Adipose tissue (tissue), 3 donors: ENCODE measurements at regions not wholly inside any gene's neighbourhood (a gene's known extent, or its start where the extent isn't known, plus 50 kb on each side); places are given as distances from the start of the nearest gene placed in this dataset.

Experiments
- H3K27ac ChIP-seq: one replicate; pipeline ENCODE4 v1.5.1; 2013; ENCODE audit warnings: low read depth, low read length
- WGBS, 3 donors: extraction: QIAGEN DNeasy Blood & Tissue Kit; methylation state at CpG; one replicate each; pipeline ENCODE4 v1.1.7; 2013; 5-methylcytosine and 5-hydroxymethylcytosine counted together
- donor health status: healthy with polysubstance abuse.
- donor health status: Bipolar disorder and iron deficiency.
- donor health status: healthy.

DNA sequence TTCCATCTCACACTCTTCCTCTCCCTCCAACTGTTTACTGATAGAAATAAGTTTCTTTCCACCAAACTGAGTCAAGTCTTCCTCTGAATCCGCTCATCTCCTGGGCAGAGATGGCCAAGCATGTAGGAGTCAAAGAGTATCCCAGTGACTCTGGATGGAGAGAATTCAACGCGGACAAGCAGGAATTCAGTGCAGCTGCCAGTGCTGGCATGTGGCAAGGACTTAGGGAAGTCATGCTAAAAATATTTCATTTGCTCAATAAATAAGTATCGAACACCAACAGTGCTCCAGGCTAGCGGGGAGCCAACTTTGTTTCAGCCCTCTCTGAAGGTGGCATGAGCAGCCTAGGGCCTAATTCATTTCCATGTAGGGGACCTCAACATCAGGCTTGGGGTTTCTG is 351.6 kb upstream of the ZMIZ1 start:
- WGBS, 3 donors, result 53 to 66% (median 63%) methylated on average over 5 of the region's 5 CpGs
- H3K27ac ChIP-seq, result no peak overlapping the region

DNA sequence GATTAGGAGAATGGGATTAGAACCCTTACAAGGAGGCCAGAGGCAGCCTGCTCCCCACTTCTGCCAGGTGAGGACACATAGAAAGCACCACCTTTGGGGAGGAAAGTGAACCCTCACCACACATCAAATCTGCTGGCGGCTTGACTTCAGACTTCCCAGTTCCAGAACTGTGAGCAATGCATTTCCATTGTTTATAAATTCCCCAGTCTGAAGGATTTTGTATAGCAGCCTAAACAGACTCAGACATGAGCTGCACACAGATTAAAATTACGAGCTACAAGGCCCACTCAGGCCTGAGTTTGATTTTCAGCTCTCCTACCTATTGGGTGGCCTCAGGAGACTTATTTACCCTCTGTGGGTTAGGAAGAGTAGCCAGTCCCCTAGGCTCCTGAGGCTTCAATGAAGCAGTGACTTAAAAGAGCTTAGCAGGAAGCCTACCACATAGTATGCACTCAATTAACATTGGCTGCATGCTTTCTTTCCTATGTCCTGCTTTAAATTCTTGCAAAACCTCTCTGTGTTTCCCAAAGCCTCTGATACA is 350.7 kb upstream of the ZMIZ1 start:
- H3K27ac ChIP-seq, result no peak overlapping the region
- 96 to 98% (median 97%) methylated on average over 2 of the region's 2 CpGs for WGBS, 3 donors

DNA sequence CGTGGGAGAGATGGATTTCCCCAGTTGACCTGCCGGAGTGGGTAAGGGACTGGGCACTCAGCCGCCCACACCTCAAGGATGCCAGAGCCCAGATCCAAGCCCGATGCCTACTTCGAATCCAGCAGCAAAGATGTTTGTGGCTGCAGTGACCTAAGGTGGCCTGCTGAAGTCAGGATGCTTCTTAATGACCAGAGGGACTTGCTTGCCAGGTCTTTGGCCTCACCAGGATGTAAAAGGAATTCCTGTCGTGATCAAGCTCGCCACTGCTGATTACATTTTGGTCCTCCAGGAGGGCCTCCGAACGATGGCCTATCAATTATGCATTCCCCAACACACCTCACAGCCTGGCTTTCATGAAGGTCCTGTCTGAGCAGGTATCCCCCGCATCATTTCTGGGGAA is 349.5 kb upstream of the ZMIZ1 start:
- WGBS, 3 donors, result 79 to 88% (median 81%) methylated on average over 10 of the region's 10 CpGs

DNA sequence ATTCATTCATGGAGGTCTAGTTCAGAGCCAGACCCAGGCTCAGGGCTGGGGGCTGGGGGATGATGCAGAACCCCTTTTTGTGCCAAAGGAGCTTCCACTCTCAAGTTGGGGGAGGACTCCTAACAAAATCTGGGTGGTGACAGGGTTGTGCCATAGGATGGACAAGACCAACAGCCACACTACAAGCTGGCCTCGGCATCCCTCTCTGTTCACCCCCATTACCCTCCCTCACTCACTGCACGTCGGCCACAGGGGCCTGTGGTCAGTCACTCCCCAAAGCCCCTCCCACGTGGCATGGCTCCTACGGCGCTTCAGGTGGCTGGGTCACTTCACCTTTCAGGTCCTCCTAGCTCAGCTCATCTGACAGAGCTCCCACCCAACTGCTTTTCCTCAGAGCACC is 348.7 kb upstream of the ZMIZ1 start:
- H3K27ac ChIP-seq, result no peak overlapping the region
- 70 to 88% (median 81%) methylated on average over 6 of the region's 6 CpGs for WGBS, 3 donors

More for the DNA sequence above, 349.5 kb upstream of the ZMIZ1 start:
- H3K27ac ChIP-seq, result no peak overlapping the region

DNA sequence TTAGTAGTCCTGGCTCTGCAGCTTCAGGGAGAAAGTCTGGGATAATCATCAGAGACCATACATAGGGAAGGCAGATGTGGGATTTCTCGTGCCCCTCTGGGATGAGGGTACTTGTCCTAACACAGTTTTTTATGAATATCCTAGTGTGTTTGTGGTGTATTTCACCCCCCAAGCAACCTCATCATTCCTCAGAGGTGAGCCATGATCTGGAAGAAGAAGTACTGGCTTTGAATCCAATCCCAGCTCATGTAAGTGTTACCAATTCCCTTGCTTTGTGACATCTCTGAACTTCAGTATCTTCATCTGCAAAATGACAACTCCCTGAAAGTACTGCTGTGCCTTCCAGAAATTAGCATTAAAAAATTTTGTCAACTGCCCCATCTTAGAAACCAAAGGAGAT is 347.5 kb upstream of the ZMIZ1 start:
- WGBS, 3 donors, result 79 to 100% (median 91%) methylated on average over 1 of the region's 1 CpG
- H3K27ac ChIP-seq, result no peak overlapping the region

DNA sequence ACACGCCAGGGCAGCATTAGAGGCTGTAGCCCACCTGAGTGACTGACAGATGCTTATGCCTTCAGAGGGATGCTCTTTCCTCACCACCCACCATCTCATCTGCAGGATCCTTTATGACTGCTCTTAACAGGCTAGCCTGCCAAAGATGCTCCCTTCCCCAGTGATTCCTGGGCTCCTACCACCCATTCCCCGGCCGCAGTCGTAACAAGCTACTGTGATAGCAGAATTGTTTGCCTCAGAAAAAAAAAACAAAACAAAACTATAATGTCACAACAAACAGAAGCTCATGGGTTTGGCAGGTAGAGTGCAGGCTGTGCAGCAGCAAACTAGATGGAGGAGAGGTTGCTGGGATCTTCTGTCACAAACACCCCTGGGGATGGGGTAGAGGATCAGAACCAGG is 343.9 kb upstream of the ZMIZ1 start:
- WGBS, 3 donors, result 92 to 96% (median 96%) methylated on average over 4 of the region's 4 CpGs
- no peak overlapping the region for H3K27ac ChIP-seq

DNA sequence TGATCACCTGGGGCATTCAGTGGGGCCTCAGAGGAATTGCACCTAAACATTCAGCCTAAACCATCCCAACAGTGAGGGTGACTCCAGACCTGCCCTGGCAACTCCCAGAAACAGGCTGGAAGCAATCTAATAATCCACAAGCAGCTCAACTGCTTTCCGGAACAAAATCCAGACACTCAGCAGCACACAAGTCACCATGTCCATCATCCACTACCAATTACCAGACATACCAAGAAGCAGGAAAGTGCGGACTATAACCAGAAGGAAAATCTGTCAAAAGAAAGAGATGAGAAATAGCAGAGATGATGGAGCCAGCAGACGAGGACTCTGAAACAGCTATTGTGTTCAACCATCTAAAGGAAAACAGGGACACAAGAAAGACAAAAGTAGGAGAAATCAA is 342.6 kb upstream of the ZMIZ1 start:
- WGBS, 3 donors, result 94 to 97% (median 95%) methylated on average over 3 of the region's 3 CpGs
- no peak overlapping the region for H3K27ac ChIP-seq

DNA sequence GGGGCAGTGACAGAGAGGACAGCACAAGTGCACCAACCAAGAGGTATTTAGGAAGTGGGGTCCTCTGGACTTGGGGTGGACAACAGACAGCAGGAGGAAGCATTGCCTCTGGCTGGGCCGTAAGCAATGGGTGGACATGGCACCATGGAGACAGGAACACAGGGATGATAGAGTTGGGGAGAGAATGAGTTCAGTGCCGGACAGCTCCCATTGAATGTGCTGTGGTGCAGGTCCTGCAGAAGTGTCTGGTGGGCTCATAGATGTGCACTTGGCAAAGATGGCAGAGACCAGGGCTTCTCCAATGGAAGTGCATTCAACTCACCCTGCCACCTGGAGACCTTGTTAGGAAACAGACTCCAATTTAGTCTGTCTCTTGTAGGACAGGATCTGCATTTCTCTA is 341.5 kb upstream of the ZMIZ1 start:
- H3K27ac ChIP-seq, result no peak overlapping the region
- 93 to 94% (median 93%) methylated on average over 2 of the region's 2 CpGs for WGBS, 3 donors

DNA sequence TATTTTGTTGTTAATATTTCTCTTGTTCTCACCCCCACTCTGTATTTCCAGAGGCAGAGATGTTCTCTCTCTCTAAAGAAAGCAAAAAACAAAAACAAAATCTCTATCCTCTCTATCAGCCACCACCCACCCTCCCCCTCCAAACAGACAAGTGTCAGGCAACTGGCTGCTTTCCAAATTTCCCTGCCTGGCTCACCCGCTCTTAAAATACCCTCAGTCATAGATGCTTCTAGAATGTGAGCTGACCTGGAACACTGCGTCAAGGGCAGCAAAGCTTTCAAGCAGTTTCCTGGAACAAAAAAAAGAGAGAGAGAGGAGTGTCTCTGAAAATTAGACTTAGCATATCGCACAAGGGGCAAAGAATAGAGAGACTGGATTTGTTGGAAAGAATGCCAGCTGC is 341.0 kb upstream of the ZMIZ1 start:
- WGBS, 3 donors, result 56 to 64% (median 60%) methylated on average over 3 of the region's 3 CpGs
- no peak overlapping the region for H3K27ac ChIP-seq

DNA sequence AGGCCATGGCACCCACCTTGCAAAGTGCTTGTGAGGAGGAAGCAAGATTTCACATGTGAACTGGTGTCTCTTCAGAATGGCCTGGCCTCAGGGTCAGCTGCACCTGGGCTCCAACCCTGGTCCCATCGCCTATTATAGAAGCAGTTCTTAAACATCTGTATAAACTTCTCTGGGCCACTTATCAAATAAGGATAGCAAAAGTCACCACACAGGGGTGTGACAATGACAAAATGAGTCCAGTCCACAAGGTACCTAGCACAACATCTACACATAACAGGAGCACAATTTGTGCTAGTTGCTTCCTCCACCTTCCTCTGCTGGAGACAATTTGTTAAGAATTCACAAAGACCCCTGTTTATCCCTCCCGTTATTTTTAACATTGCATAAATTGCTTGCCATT is 340.6 kb upstream of the ZMIZ1 start:
- no peak overlapping the region for H3K27ac ChIP-seq
- WGBS, 3 donors, result 90 to 100% (median 94%) methylated on average over 2 of the region's 2 CpGs

DNA sequence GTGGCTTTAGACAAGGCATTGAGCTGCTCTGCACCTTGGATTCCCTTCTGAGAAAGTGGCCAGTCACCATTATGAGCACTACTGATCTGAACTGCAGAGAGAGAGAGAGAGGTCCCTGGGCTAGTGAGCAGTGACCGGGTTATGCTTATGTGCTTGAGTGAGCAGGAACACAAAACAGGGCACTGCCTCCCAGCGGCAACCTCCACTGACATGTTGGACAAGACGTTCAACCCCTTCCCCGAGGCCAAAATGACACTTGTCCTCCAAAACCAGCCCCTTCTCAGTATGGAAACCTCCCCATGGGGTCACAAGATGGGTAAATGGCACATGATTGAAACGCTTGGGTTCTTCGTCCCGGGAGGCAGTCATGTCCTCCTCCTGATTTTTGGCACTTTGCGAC is 339.4 kb upstream of the ZMIZ1 start:
- no peak overlapping the region for H3K27ac ChIP-seq
- WGBS, 3 donors, result 94 to 98% (median 95%) methylated on average over 8 of the region's 8 CpGs

DNA sequence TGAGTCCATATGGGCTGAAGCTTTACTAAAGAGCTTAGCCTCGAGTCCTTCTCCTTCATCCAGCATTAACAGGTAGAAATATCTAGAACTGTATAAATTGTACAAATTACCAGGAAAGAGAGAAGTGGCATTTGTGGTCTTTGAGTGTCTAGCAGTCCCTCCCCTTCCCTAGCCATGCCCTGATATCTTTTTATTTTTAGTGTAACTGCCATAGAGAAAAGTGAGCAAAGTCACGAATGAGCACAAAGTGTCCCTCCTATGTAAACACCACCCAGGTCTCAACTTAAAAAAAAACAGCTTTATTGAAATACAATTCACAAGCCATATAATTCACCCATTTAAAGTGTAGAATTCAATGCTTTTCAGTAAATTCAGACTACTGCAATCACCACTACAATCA is 339.0 kb upstream of the ZMIZ1 start:
- 44 to 65% (median 55%) methylated on average over 2 of the region's 2 CpGs for WGBS, 3 donors

DNA sequence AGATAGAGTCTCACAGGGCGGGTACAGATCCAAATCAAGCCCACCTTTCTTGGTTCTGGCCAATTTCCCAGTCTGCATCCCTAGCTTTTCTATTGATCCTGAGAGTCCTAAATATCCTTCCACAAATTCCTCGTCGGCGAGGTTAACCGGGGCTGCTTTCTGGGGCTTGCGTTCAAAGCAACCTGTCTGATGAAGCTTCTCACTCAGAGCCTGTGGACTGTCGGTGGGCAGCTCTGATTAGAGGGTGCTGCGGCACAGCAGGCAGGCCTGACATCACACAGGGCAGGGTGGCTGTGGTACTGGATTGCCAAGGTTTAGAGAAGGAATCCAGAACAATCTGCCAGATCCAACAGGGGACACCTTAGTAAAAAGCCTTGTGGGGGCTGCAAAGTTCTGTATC is 338.0 kb upstream of the ZMIZ1 start:
- WGBS, 3 donors, result 89 to 95% (median 95%) methylated on average over 8 of the region's 8 CpGs

More for the DNA sequence above, 339.0 kb upstream of the ZMIZ1 start:
- H3K27ac ChIP-seq, result no peak overlapping the region

DNA sequence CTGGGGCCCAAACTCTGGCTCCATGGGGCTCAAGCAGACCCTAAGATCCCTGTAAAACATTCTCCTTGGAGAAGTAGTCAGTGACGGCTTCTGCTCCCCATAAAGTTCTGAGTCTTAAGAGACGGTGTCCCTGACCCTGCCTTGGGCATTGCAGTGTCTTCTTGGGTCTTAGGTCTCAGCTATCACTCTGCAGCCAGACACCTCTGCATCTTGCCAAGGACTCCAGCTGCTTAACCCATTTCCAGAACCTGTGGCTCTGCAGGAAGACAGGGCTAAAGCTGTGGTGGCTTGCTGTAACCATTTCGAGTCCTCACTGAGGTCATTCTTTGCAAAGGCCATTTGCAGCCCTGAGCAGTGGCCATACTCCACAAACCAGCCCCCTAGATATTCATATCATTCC is 337.1 kb upstream of the ZMIZ1 start:
- H3K27ac ChIP-seq, result no peak overlapping the region
- WGBS, 3 donors, result 78 to 95% (median 90%) methylated on average over 3 of the region's 3 CpGs

More for the DNA sequence above, 338.0 kb upstream of the ZMIZ1 start:
- H3K27ac ChIP-seq, result no peak overlapping the region

DNA sequence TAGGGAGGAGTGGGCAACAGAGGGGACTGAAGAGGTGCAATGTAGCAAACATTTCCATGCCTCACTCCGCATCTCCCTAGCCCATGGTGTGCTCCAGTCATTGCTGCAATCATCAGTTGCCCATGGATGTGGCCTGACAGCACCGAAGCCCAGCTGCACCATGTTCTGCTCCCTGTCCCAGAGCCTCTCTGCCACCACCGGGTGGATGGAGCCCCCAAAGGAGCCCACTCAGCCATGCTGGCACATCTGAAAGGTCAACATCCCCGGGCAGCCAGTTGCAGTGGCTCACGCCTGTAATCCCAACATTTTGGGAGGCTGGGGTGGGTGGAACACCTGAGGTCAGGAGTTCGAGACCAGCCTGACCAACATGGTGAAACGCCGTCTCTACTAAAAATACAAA is 336.4 kb upstream of the ZMIZ1 start:
- 94 to 97% (median 94%) methylated on average over 8 of the region's 8 CpGs for WGBS, 3 donors
- no peak overlapping the region for H3K27ac ChIP-seq

DNA sequence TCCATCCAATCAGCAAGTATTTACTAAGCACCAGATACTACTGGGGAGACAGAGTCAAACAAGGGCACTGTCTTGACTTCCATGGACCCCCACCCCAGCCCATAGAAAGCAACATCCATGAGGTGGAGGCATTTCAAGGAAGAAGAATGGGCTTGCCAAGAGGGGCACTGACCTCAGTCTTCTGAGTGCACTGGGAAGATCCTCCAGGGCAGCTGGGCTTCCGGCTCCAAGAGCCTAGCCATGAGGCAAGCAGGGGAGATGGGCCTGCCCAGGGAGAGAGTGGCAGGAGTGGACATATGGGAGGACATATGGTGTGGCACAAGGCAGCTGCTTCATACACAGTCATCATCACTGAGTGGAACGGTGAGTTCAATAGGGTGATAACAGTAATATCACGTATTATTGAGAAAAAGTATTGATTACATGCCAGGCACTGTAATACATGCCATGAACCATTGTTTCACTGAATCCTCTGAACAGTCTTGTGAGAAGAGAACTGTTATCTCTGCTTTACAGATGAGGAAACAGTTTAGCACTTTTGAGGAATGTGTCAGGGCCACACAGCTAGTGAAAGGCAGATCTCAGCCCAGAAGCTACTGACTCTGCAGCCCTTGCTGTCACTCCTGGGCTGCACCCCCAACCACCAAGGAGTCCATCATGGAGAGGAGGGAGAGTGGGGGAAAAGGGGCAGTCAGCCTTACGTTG is 331.7 kb upstream of the ZMIZ1 start:
- no peak overlapping the region for H3K27ac ChIP-seq
- whole genome bisulfite sequencing, 3 donors, result 82 to 96% (median 83%) methylated on average over 4 of the region's 4 CpGs

DNA sequence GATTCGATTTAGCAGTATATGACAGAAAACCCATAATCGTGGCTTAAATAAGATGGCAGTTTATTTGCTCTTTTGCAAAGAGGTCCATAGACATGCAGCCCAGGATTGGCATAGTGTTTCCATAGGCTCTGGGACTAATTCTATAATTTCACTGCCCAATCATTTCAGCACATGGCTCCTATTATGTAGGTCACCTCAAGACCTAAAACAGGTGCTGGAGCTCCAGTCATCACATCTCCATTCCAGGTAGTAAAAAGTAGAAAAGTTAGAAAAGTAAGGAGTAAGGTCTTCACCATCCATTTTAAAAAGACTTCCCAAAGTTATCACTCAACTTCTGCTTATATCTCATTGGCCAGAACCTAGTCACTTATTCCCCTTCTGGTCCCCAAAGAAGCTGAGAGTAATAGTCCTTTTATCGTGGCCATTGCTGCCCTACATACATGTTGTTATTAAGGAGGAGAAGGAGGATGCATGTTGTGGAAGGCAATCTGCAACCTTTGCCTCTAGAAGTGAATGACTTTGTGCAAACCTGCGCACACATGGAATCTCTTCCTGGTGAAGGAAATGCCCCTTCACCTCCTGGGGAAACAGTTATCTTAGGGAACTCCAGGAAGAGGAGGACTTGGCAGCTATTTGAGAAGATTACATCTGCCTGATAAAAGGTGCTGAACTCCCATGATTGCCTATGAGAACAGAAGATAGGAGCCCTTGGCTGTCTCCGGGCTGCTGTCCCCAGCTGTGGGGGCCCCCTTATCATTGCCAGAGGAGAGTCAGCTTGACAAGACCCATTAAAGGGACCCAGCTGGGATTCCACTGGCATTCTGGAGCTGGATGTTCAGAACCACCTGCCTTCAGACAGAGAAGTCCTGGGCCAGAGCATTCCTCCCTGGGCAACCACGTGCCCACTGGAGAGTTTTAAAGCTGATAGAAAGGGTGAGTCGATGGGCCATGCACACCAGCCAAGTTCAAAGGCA is 330.6 kb upstream of the ZMIZ1 start:
- H3K27ac ChIP-seq, result no peak overlapping the region
- WGBS, 3 donors, result 82 to 90% (median 87%) methylated on average over 7 of the region's 7 CpGs

DNA sequence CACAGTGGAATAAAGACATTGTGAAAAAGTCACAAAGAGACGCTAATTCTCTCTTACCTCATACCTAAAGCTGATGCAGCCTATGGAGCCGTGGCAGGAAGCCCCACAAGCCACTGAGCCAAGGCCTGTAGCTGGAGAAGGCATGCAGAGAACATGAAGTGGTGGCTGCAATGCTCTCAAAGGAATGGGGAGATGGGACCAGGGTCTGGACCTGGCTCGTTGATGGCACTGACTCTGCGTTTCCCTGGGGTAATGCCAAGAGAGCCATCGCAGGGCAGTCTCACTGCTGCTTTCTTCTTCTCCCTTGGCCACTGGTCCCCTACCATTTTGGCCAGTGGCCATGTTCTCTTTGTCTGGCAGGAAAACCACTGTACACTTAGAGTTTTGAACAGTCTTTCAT is 329.9 kb upstream of the ZMIZ1 start:
- WGBS, 3 donors, result 90 to 97% (median 92%) methylated on average over 5 of the region's 5 CpGs
- H3K27ac ChIP-seq, result no peak overlapping the region

DNA sequence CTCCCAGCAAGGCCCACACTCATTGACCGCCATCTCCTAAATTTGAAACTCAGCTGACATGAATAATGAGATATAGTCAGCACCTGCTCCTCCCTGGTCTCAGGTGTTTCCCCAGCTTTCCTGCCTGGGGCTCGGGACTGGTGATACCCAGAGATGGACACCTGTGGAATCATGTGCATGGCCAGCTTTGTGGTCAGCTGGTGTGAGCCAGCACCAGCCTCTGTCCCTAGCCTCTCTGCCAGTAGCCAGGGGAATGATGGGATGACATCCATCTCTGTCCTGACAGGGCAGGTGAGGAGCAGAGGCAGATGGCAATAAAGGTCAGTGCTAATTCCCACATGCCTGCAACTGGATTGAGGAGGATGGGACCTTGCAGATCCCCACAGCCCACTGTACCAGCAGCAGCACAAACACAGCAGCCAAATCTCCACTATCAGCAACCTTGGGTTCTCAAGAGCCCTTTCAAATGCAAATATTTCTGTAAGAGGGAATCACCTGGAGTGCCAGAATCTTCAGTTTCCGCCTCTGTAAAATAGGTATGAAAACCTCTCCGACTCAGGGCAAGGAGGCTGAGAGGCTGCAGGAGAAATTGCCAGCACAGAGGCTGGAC is 329.2 kb upstream of the ZMIZ1 start:
- H3K27ac ChIP-seq, result no peak overlapping the region
- WGBS, 3 donors, result 84 to 95% (median 94%) methylated on average over 4 of the region's 4 CpGs
